ENCODE measurements at regions not wholly inside any gene's neighbourhood (a gene's known extent, or its start where the extent isn't known, plus 50 kb on each side); places are given as distances from the start of the nearest gene placed in this dataset.

DNA sequence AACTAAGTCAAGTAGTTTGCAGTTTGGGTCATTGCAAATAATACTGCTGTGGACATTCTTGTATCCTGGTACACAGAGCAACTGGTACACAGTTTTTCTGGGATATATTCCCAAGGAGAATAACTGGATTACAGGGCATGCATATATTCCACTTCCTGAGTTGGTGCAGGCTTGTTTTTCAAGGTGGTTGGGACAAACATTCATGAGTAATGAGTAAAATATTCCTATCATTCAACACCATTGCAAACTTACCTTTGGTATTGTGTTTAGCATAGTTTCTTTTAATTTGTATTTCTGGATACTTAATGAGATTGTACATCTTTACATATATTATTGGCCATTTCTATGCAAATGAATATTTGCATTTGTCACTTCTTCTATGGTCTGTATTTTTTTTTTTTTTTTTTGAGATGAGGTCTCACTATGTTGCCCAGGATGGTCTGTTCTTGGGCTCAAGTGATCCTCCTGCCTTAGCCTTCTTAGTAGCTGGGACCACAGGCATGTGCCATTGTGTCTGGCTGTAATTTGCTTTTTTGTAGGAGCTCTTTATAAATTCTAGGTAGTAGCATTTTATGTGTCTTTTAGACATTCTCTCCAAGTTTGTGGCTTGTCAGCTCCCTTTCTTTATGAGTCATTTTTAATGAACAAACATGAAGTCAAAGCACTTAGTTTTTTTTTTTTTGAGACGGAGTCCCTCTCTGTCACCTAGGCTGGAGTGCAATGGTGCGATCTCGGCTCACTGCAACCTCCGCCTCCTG, 158.7 kb downstream of the SOX4 start:
- TF ChIP-seq, protein P1, sequence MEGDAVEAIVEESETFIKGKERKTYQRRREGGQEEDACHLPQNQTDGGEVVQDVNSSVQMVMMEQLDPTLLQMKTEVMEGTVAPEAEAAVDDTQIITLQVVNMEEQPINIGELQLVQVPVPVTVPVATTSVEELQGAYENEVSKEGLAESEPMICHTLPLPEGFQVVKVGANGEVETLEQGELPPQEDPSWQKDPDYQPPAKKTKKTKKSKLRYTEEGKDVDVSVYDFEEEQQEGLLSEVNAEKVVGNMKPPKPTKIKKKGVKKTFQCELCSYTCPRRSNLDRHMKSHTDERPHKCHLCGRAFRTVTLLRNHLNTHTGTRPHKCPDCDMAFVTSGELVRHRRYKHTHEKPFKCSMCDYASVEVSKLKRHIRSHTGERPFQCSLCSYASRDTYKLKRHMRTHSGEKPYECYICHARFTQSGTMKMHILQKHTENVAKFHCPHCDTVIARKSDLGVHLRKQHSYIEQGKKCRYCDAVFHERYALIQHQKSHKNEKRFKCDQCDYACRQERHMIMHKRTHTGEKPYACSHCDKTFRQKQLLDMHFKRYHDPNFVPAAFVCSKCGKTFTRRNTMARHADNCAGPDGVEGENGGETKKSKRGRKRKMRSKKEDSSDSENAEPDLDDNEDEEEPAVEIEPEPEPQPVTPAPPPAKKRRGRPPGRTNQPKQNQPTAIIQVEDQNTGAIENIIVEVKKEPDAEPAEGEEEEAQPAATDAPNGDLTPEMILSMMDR (IDR thresholded peaks at IDR 0.05): no peak
- no peak for TF ChIP-seq POLR2AphosphoS5 (IDR thresholded peaks at IDR 0.05; ENCODE audit: insufficient read depth in 1 of 2, low read depth in 1 of 2)
